ENCODE measurements at regions not wholly inside any gene's neighbourhood (a gene's known extent, or its start where the extent isn't known, plus 50 kb on each side); places are given as distances from the start of the nearest gene placed in this dataset.
"Not testable (repeated sequence)": the region's sequence is repeated elsewhere in the genome, so short reads cannot be mapped to it uniquely, and the experiment has no call there.

- DNase-seq (ENCODE audit: low spot score): no peak
Measured at GRCh38 chr9:31697956-31698355, 686.5 kb upstream of the ACO1 start.

- no peak for DNase-seq (ENCODE audit: low spot score)
Measured at GRCh38 chr9:31699836-31700235, 684.6 kb upstream of the ACO1 start.

- DNase-seq (ENCODE audit: low spot score): no peak
Measured at GRCh38 chr9:31700252-31701045, 684.0 kb upstream of the ACO1 start.

- no peak for DNase-seq (ENCODE audit: low spot score)
Measured at GRCh38 chr9:31702957-31703356, 681.5 kb upstream of the ACO1 start.

- no peak for DNase-seq (ENCODE audit: low spot score)
Measured at GRCh38 chr9:31715250-31715649, 669.2 kb upstream of the ACO1 start.

- DNase-seq (ENCODE audit: low spot score): no peak
Measured at GRCh38 chr9:31719262-31719661, 665.2 kb upstream of the ACO1 start.

- DNase-seq (ENCODE audit: low spot score): no peak
Measured at GRCh38 chr9:31730398-31730797, 654.0 kb upstream of the ACO1 start.

GRCh38 chr9:31733166-31733565, 651.3 kb upstream of the ACO1 start:
- no peak for DNase-seq (ENCODE audit: low spot score)

- DNase-seq (ENCODE audit: low spot score): no peak
Measured at GRCh38 chr9:31736581-31737179, 647.8 kb upstream of the ACO1 start.

- DNase-seq (ENCODE audit: low spot score): no peak
Measured at GRCh38 chr9:31740705-31741104, 643.7 kb upstream of the ACO1 start.

GRCh38 chr9:31744589-31744988, 639.9 kb upstream of the ACO1 start:
- no peak for DNase-seq (ENCODE audit: low spot score)

GRCh38 chr9:31745468-31745867, 639.0 kb upstream of the ACO1 start:
- DNase-seq (ENCODE audit: low spot score): no peak

GRCh38 chr9:31745886-31746285, 638.6 kb upstream of the ACO1 start:
- DNase-seq (ENCODE audit: low spot score): no peak

GRCh38 chr9:31753756-31754155, 630.7 kb upstream of the ACO1 start:
- DNase-seq (ENCODE audit: low spot score): no peak

GRCh38 chr9:31759703-31760102, 624.7 kb upstream of the ACO1 start:
- no peak for DNase-seq (ENCODE audit: low spot score)

- not testable (repeated sequence) for DNase-seq (ENCODE audit: low spot score)
Measured at GRCh38 chr9:31774021-31774420, 610.4 kb upstream of the ACO1 start.

- DNase-seq (ENCODE audit: low spot score): no peak
Measured at GRCh38 chr9:31774571-31774970, 609.9 kb upstream of the ACO1 start.

GRCh38 chr9:31776471-31776870, 608.0 kb upstream of the ACO1 start:
- DNase-seq (ENCODE audit: low spot score): no peak

- DNase-seq (ENCODE audit: low spot score): no peak
Measured at GRCh38 chr9:31783491-31783890, 601.0 kb upstream of the ACO1 start.

- no peak for DNase-seq (ENCODE audit: low spot score)
Measured at GRCh38 chr9:31790720-31791119, 593.7 kb upstream of the ACO1 start.

- DNase-seq (ENCODE audit: low spot score): no peak
Measured at GRCh38 chr9:31799953-31800609, 584.4 kb upstream of the ACO1 start.

GRCh38 chr9:31807574-31808256, 576.7 kb upstream of the ACO1 start:
- DNase-seq (ENCODE audit: low spot score): no peak

- DNase-seq (ENCODE audit: low spot score): no peak
Measured at GRCh38 chr9:31808766-31809165, 575.7 kb upstream of the ACO1 start.

Measured in AG08396 (cell line).